IMR-90 (cell line): ENCODE measurements at regions not wholly inside any gene's neighbourhood (a gene's known extent, or its start where the extent isn't known, plus 50 kb on each side); places are given as distances from the start of the nearest gene placed in this dataset.

Experiments
- ATAC-seq: fragments of 200-7000 bp; cut with Tn5 transposase; 2 replicates; pipeline ENCODE4 v1.9.1; 2020; ENCODE audit warnings: low read depth, mild to moderate bottlenecking, moderate library complexity
- BruUV-seq: library from RNA; stranded (reverse); fragments of 400-500 nt; replicated peaks from 2 replicates; lab custom pipeline; 2021; lab: Mats Ljungman, UMichigan
- CTCF ChIA-PET: fragments of 300-600 bp; formaldehyde crosslinking; extraction: SDS; loops from one replicate; lab custom pipeline; 2021; ENCODE audit warnings: antibody characterized with exemption; lab: Yijun Ruan, JAX
- POLR2A ChIA-PET: fragments of 300-600 bp; sonication (Branson Sonifier 250); formaldehyde crosslinking; loops from one replicate; lab custom pipeline; 2022; ENCODE audit warnings: antibody characterized with exemption; ENCODE audit not compliant: unreplicated experiment; lab: Charles Lee
- DNase-seq: peaks from one replicate; pipeline ENCODE4 v3.0.0; 2013
- H2AFZ ChIP-seq: replicated peaks from 2 replicates; pipeline ENCODE3; 2013; ENCODE audit warnings: low read length, mild to moderate bottlenecking; ENCODE audit not compliant: poor library complexity
- H2AK5ac ChIP-seq: 2 replicates; pipeline ENCODE4 v1.6.1; 2013; ENCODE audit warnings: low read depth, low read length, inconsistent platforms
- H2AK9ac ChIP-seq: replicated peaks from 2 replicates; pipeline ENCODE3; 2013; ENCODE audit warnings: mild to moderate bottlenecking, low read depth, low read length, moderate library complexity; ENCODE audit not compliant: poor library complexity
- H2BK120ac ChIP-seq: 2 replicates; pipeline ENCODE4 v1.6.1; 2013; ENCODE audit warnings: low read depth, low read length, inconsistent platforms
- H2BK15ac ChIP-seq: 3 replicates; pipeline ENCODE4 v1.6.1; 2013; ENCODE audit warnings: low read depth, low read length, inconsistent platforms
- H2BK20ac ChIP-seq: 2 replicates; pipeline ENCODE4 v1.6.1; 2013; ENCODE audit warnings: low read depth, mild to moderate bottlenecking, inconsistent platforms, low read length, moderate library complexity
- H2BK5ac ChIP-seq: 2 replicates; pipeline ENCODE4 v1.6.1; 2013; ENCODE audit warnings: mild to moderate bottlenecking, low read depth, low read length, inconsistent platforms; ENCODE audit not compliant: poor library complexity, severe bottlenecking
- H3K14ac ChIP-seq: replicated peaks from 2 replicates; pipeline ENCODE4 v1.6.1; 2013; ENCODE audit warnings: low read depth, low read length, inconsistent platforms
- H3K18ac ChIP-seq: 2 replicates; pipeline ENCODE4 v1.6.1; 2013; ENCODE audit warnings: low read depth, low read length, control low read depth
- H3K23ac ChIP-seq: 2 replicates; pipeline ENCODE4 v1.6.1; 2013; ENCODE audit warnings: low read depth, low read length, inconsistent platforms
- H3K27ac ChIP-seq: 2 replicates; pipeline ENCODE4 v1.5.1; 2013; ENCODE audit warnings: mild to moderate bottlenecking, control low read depth, low read length; ENCODE audit not compliant: insufficient read depth
- H3K27me3 ChIP-seq: 2 replicates; pipeline ENCODE4 v1.6.1; 2013; ENCODE audit warnings: low read length; ENCODE audit not compliant: control insufficient read depth, insufficient read depth
- H3K36me3 ChIP-seq: 2 replicates; pipeline ENCODE4 v1.6.1; 2013; ENCODE audit warnings: low read length, mixed read lengths; ENCODE audit not compliant: control insufficient read depth, insufficient read depth
- H3K4ac ChIP-seq: 2 replicates; pipeline ENCODE4 v1.6.1; 2013; ENCODE audit warnings: low read depth, low read length, inconsistent platforms
- H3K4me1 ChIP-seq: 2 replicates; pipeline ENCODE4 v1.6.1; 2013; ENCODE audit warnings: low read length, mixed read lengths; ENCODE audit not compliant: control insufficient read depth, insufficient read depth
- H3K4me2 ChIP-seq: 2 replicates; pipeline ENCODE4 v1.6.1; 2013; ENCODE audit warnings: low read depth, mild to moderate bottlenecking, control low read depth, low read length, moderate library complexity
- H3K4me3 ChIP-seq: 2 replicates; pipeline ENCODE4 v1.5.1; 2013; ENCODE audit warnings: low read depth, mild to moderate bottlenecking, control low read depth, low read length, moderate library complexity; ENCODE audit not compliant: insufficient read depth
- H3K56ac ChIP-seq: 2 replicates; pipeline ENCODE4 v1.6.1; 2013; ENCODE audit warnings: low read length, inconsistent platforms; ENCODE audit not compliant: insufficient read depth; ENCODE audit errors: extremely low read depth
- H3K79me1 ChIP-seq, 2 experiments: 2 replicates each; pipeline ENCODE4 v1.6.1; 2013; ENCODE audit warnings: low read length in 2 of 2, inconsistent platforms in 1 of 2, low read depth in 1 of 2
- H3K9ac ChIP-seq: 2 replicates; pipeline ENCODE4 v1.6.1; 2013; ENCODE audit warnings: low read depth, low read length, control low read depth
- H3K9me1 ChIP-seq: 2 replicates; pipeline ENCODE4 v1.6.1; 2013; ENCODE audit warnings: low read length, inconsistent platforms; ENCODE audit not compliant: insufficient read depth
- H3K9me3 ChIP-seq: 2 replicates; pipeline ENCODE4 v1.6.1; 2013; ENCODE audit warnings: low read length; ENCODE audit not compliant: control insufficient read depth, insufficient read depth
- H4K20me1 ChIP-seq: 2 replicates; pipeline ENCODE4 v1.6.1; 2013; ENCODE audit warnings: low read length, inconsistent platforms; ENCODE audit not compliant: insufficient read depth
- H4K5ac ChIP-seq: 2 replicates; pipeline ENCODE4 v1.6.1; 2013; ENCODE audit warnings: mild to moderate bottlenecking, low read depth, low read length, control low read depth
- H4K8ac ChIP-seq, 2 experiments: 2 replicates each; pipeline ENCODE4 v1.6.1; 2013; ENCODE audit warnings: low read depth in 2 of 2, low read length in 2 of 2, control low read depth in 1 of 2, inconsistent platforms in 1 of 2
- H4K91ac ChIP-seq: 2 replicates; pipeline ENCODE4 v1.6.1; 2013; ENCODE audit warnings: low read depth, low read length, inconsistent platforms; ENCODE audit not compliant: insufficient read depth
- CEBPB ChIP-seq: IDR thresholded peaks from 2 replicates; pipeline ENCODE4 v1.6.1; 2012; ENCODE audit warnings: low read depth, low read length, improper control_type of control experiment
- CTCF ChIP-seq: conservative IDR thresholded peaks from 2 replicates; pipeline ENCODE4 v1.5.1; 2012; ENCODE audit warnings: mild to moderate bottlenecking, low read depth, low read length, improper control_type of control experiment
- FOS ChIP-seq: fragments of 150-350 bp; IDR thresholded peaks from 2 replicates; pipeline ENCODE4 v1.6.1; 2016; ENCODE audit warnings: low read depth, low read length
- MAFK ChIP-seq: IDR thresholded peaks from 2 replicates; pipeline ENCODE4 v1.6.1; 2012; ENCODE audit warnings: low read depth, low read length, improper control_type of control experiment
- MXI1 ChIP-seq: IDR thresholded peaks from 2 replicates; pipeline ENCODE4 v1.6.1; 2012; ENCODE audit warnings: low read depth, mild to moderate bottlenecking, low read length, moderate library complexity, borderline replicate concordance
- NFE2L2 ChIP-seq: fragments of 150-350 bp; IDR thresholded peaks from 2 replicates; pipeline ENCODE4 v1.6.1; 2016; ENCODE audit warnings: low read depth, mild to moderate bottlenecking, low read length
- RFX5 ChIP-seq: IDR thresholded peaks from 2 replicates; pipeline ENCODE4 v1.8.0; 2012; ENCODE audit warnings: low read depth, mild to moderate bottlenecking, low read length, moderate library complexity
- WGBS, 2 experiments: methylation state at CpG; one replicate each; pipeline versions ENCODE4 v1.1.5 to v1.1.7; 2013; ENCODE audit warnings: missing lambda C conversion rate in 2 of 2; ENCODE audit not compliant: insufficient read length in 1 of 2; ENCODE audit errors: extremely low coverage in 2 of 2; 5-methylcytosine and 5-hydroxymethylcytosine counted together
- dilution Hi-C: fragments of 300-500 bp; cut with HindIII; formaldehyde crosslinking; loops from one replicate; pipeline ENCODE4 v1.14.3; 2018; ENCODE audit warnings: low sequenced_read_pairs; ENCODE audit not compliant: unreplicated experiment
- in situ Hi-C: fragments of 300-500 bp; cut with MboI; formaldehyde crosslinking; loops from 3 replicates; pipeline ENCODE4 v1.14.3; 2019; ENCODE audit warnings: low sequenced_read_pairs, inconsistent platforms, mixed read lengths
- intact Hi-C: fragments of 100-400 bp; cut with micrococcal nuclease; formaldehyde crosslinking; loops from 2 replicates; pipeline ENCODE4 v1.10.0; 2022

- no peak overlapping the region for H3K14ac ChIP-seq
- no TSS peak for BruUV-seq
- dilution Hi-C loops, result no loop called here
Observed at GRCh38 chr9:80732506-80732905, 956.8 kb downstream of the TLE1 start.

More at GRCh38 chr9:80732506-80732905, 956.8 kb downstream of the TLE1 start:
- H2AK5ac ChIP-seq, result no peak overlapping the region
- H2AFZ ChIP-seq, result no peak overlapping the region
- H4K20me1 ChIP-seq, result no peaks in the 10 kb centered on the region
- no peaks in the 10 kb centered on the region for H3K4me1 ChIP-seq
- no peaks in the 10 kb centered on the region for H3K27me3 ChIP-seq
- H3K9me1 ChIP-seq, result no peaks in the 10 kb centered on the region
- H3K23ac ChIP-seq, result no peak overlapping the region
- H2AK9ac ChIP-seq, result no peak overlapping the region
- H3K79me1 ChIP-seq, result no peaks in the 10 kb centered on the region
- intact Hi-C loops, result no loop called here
- no peak overlapping the region for H3K4me2 ChIP-seq
- no peak overlapping the region for H3K9ac ChIP-seq
- H2BK20ac ChIP-seq, result no peak overlapping the region
- no peak overlapping the region for H3K56ac ChIP-seq
- no peak overlapping the region for H2BK15ac ChIP-seq
- ATAC-seq, result no peak; the same call in 1 of the 2 replicates
- no peak overlapping the region for H2BK5ac ChIP-seq
- no peak overlapping the region for H3K4me3 ChIP-seq
- no peak overlapping the region for H3K4ac ChIP-seq
- no peaks in the 10 kb centered on the region for H3K36me3 ChIP-seq
- H3K18ac ChIP-seq, result no peak overlapping the region
- H4K5ac ChIP-seq, result no peak overlapping the region
- H4K8ac ChIP-seq, result no peak overlapping the region
- TF ChIP-seq FOS (no peak), CTCF (no peak), RFX5 (no peak), MAFK (no peak), CEBPB (no peak), NFE2L2 (no peak), MXI1 (no peak)
- no peak overlapping the region for H2BK120ac ChIP-seq
- POLR2A ChIA-PET, result no interaction called here
- WGBS, 2 experiments, result no CpG with 5 or more reads among the region's 2 CpGs
- in situ Hi-C loops, result no loop called here
- no peak overlapping the region for H3K27ac ChIP-seq
- DNase-seq, result peak; percentile 1
- no peaks in the 10 kb centered on the region for H3K9me3 ChIP-seq
- CTCF ChIA-PET, result no interaction called here
- no peak overlapping the region for H4K91ac ChIP-seq
